ENCODE measurements at regions not wholly inside any gene's neighbourhood (a gene's known extent, or its start where the extent isn't known, plus 50 kb on each side); places are given as distances from the start of the nearest gene placed in this dataset.

DNA sequence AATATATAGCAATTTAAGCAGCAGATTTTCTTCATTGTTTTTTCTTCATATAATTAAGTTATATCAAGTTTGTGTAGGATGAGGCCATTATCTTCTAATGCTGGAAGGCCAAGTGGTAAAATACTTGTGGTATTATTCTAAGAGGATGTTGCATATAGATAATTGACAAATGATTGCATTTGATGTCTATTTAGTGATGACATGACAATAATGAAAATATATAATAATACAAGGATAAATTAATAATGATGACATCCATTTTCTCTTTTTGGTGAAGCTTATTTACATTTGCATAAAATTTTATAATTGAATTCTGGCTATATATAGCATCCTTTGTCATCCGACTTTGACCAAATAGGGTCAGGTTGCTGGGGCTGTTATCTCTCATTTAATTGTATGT lies 195.4 kb upstream of the KCNJ16 start:
- no peaks in the 10 kb centered on the region for H3K9me3 ChIP-seq (replicated peaks; ENCODE audit: low read length)
- no peak overlapping the region for H3K9ac ChIP-seq (ENCODE audit: low read depth, low read length)
- peaks cover 23% of the 10 kb centered on the region for H3K4me1 ChIP-seq (ENCODE audit: control insufficient read depth, insufficient read depth, low read length)
- H3K4me2 ChIP-seq (ENCODE audit: low read length): no peak overlapping the region
- H3K27me3 ChIP-seq (ENCODE audit: control insufficient read depth, insufficient read depth, low read length): no peaks in the 10 kb centered on the region
- H3K36me3 ChIP-seq (ENCODE audit: insufficient read depth, low read length): no peaks in the 10 kb centered on the region
- H3K4me3 ChIP-seq (ENCODE audit: low read length): no peak overlapping the region

DNA sequence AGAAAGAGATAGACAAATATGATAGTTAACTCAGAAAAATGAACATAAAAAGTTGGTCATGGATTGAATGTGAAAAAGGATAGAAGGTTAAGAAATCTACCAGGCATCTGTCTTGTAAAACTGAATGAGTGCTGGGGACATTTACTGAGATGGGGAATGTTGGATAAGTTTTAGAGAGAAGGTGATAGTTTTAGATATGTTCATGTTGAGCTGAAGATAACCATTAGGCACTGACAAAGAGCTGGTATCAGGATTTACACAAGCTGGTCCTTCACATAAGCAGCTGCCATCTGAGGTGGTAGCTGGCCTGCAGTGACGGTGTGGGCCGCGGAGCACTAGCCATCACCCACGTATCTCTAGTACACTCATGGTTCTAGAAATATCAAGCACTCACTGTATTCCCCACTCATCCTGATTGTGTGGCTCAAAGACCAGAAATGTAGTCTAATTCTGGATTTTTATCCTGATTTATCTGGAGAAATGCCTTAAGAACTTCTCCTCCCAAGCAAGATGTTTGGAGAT lies 194.4 kb upstream of the KCNJ16 start:
- Histone ChIP-seq H3K9me3 (replicated peaks; ENCODE audit: low read length) (no peaks in the 10 kb centered on the region), H3K4me3 (ENCODE audit: low read length) (no peak overlapping the region), H3K9ac (ENCODE audit: low read depth, low read length) (no peak overlapping the region), H3K36me3 (ENCODE audit: insufficient read depth, low read length) (no peaks in the 10 kb centered on the region), H3K4me1 (ENCODE audit: control insufficient read depth, insufficient read depth, low read length) (peaks cover 14% of the 10 kb centered on the region), H3K4me2 (ENCODE audit: low read length) (no peak overlapping the region), H3K27me3 (ENCODE audit: control insufficient read depth, insufficient read depth, low read length) (no peaks in the 10 kb centered on the region)

DNA sequence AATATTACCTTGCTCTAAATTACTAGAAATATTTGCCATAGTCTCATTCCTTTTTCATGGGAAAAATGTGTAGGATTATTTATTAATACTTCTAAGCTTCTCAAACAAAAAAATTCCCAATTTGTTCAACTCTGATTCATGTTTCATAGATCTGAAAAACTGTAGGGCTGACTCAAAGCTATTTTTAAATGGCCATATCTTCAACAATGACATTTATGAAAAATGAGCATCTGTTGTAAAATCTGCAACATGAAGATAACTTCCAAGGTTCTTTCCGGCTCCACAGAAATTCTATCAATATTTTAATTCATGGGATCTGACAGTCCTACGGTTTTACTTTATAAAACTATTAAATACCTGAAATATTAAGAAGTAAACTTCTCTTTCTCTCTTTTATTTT lies 192.7 kb upstream of the KCNJ16 start:
- H3K9ac ChIP-seq (ENCODE audit: low read depth, low read length): no peak overlapping the region
- H3K27me3 ChIP-seq (ENCODE audit: control insufficient read depth, insufficient read depth, low read length): no peaks in the 10 kb centered on the region
- peaks cover 14% of the 10 kb centered on the region for H3K4me1 ChIP-seq (ENCODE audit: control insufficient read depth, insufficient read depth, low read length)
- H3K9me3 ChIP-seq (replicated peaks; ENCODE audit: low read length): no peaks in the 10 kb centered on the region
- no peak overlapping the region for H3K4me2 ChIP-seq (ENCODE audit: low read length)
- H3K4me3 ChIP-seq (ENCODE audit: low read length): no peak overlapping the region
- no peaks in the 10 kb centered on the region for H3K36me3 ChIP-seq (ENCODE audit: insufficient read depth, low read length)

DNA sequence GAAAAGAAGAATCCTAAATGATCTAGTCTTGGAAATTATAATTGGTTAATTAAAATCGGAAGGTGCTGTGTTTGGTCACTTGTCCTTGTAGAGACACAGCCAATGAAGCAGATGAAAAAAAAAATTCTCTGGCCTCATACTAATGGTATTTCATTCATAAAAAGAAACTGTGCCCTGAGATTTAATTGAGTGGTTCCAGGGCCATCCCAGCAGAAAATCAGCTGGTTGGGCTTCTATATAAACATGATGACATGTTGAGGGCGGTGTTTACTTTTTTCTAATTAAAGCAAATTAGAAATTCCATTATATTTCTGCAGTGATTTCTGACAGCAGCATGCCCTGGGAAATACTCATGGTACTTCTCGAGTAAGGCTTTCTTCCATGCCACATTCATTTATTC lies 191.9 kb upstream of the KCNJ16 start:
- Histone ChIP-seq H3K36me3 (ENCODE audit: insufficient read depth, low read length) (no peaks in the 10 kb centered on the region), H3K27me3 (ENCODE audit: control insufficient read depth, insufficient read depth, low read length) (no peaks in the 10 kb centered on the region), H3K4me1 (ENCODE audit: control insufficient read depth, insufficient read depth, low read length) (peaks cover 12% of the 10 kb centered on the region), H3K4me3 (ENCODE audit: low read length) (no peak overlapping the region), H3K4me2 (ENCODE audit: low read length) (no peak overlapping the region), H3K9me3 (replicated peaks; ENCODE audit: low read length) (no peaks in the 10 kb centered on the region), H3K9ac (ENCODE audit: low read depth, low read length) (no peak overlapping the region)

DNA sequence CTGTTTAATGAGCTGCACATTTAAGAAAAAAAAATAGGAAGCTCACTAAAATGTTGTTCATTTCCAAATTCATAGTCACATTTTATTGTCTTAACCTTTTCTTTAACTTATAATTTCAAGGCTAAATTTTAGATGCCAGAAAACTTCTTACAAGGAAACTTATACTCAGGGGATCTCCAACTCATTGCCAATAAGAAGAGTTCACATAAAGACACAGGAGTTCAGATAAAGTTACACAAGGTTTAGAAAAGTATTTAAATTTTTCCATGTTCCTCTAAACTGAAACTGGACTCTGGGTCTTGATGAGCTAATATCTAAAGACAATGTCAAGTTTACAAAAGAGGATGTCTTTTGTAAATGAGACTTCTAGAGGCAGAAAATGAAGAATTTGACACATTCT lies 190.7 kb upstream of the KCNJ16 start:
- Histone ChIP-seq H3K9ac (ENCODE audit: low read depth, low read length) (no peak overlapping the region), H3K27me3 (ENCODE audit: control insufficient read depth, insufficient read depth, low read length) (no peaks in the 10 kb centered on the region), H3K4me2 (ENCODE audit: low read length) (no peak overlapping the region), H3K4me1 (ENCODE audit: control insufficient read depth, insufficient read depth, low read length) (peaks cover 2% of the 10 kb centered on the region), H3K36me3 (ENCODE audit: insufficient read depth, low read length) (no peaks in the 10 kb centered on the region), H3K4me3 (ENCODE audit: low read length) (no peak overlapping the region), H3K9me3 (replicated peaks; ENCODE audit: low read length) (no peaks in the 10 kb centered on the region)

- no peak overlapping the region for H3K9ac ChIP-seq (ENCODE audit: low read depth, low read length)
- no peaks in the 10 kb centered on the region for H3K36me3 ChIP-seq (ENCODE audit: insufficient read depth, low read length)
- H3K27me3 ChIP-seq (ENCODE audit: control insufficient read depth, insufficient read depth, low read length): no peaks in the 10 kb centered on the region
- H3K4me1 ChIP-seq (ENCODE audit: control insufficient read depth, insufficient read depth, low read length): no peaks in the 10 kb centered on the region
- H3K4me3 ChIP-seq (ENCODE audit: low read length): no peak overlapping the region
- H3K9me3 ChIP-seq (replicated peaks; ENCODE audit: low read length): no peaks in the 10 kb centered on the region
- no peak overlapping the region for H3K4me2 ChIP-seq (ENCODE audit: low read length)
Observed at GRCh38 chr17:69884846-69885245, 190.2 kb upstream of the KCNJ16 start.

DNA sequence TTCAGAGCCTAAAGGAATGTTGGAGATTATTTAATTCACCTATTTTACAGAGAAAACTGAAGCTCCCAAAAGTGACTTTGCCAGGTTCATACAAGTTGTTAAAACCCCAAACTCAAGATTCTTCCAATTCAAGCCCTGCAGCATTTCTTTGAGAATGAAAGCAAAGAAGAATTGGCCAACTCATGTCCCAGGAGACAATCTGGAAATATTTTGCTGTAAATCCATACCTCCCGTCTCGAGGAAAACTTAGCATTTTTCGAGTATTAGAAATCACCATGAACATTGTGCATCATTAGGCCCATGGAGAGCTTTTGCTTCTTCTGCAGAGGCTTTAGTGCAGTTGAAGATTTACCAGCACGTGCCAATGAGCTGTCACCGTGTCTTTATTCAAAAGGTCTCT lies 176.4 kb upstream of the KCNJ16 start:
- Histone ChIP-seq H3K4me3 (ENCODE audit: low read length) (no peak overlapping the region), H3K36me3 (ENCODE audit: insufficient read depth, low read length) (no peaks in the 10 kb centered on the region), H3K4me2 (ENCODE audit: low read length) (no peak overlapping the region), H3K9me3 (replicated peaks; ENCODE audit: low read length) (no peaks in the 10 kb centered on the region), H3K27me3 (ENCODE audit: control insufficient read depth, insufficient read depth, low read length) (no peaks in the 10 kb centered on the region), H3K4me1 (ENCODE audit: control insufficient read depth, insufficient read depth, low read length) (peaks cover 8% of the 10 kb centered on the region), H3K9ac (ENCODE audit: low read depth, low read length) (no peak overlapping the region)

- Histone ChIP-seq H3K9ac (ENCODE audit: low read depth, low read length) (no peak overlapping the region), H3K4me1 (ENCODE audit: control insufficient read depth, insufficient read depth, low read length) (peaks cover 8% of the 10 kb centered on the region), H3K9me3 (replicated peaks; ENCODE audit: low read length) (no peaks in the 10 kb centered on the region), H3K4me2 (ENCODE audit: low read length) (no peak overlapping the region), H3K27me3 (ENCODE audit: control insufficient read depth, insufficient read depth, low read length) (no peaks in the 10 kb centered on the region), H3K4me3 (ENCODE audit: low read length) (no peak overlapping the region), H3K36me3 (ENCODE audit: insufficient read depth, low read length) (no peaks in the 10 kb centered on the region)
Observed at GRCh38 chr17:69900101-69900500, 174.9 kb upstream of the KCNJ16 start.

- Histone ChIP-seq H3K9ac (ENCODE audit: low read depth, low read length) (no peak overlapping the region), H3K27me3 (ENCODE audit: control insufficient read depth, insufficient read depth, low read length) (no peaks in the 10 kb centered on the region), H3K9me3 (replicated peaks; ENCODE audit: low read length) (no peaks in the 10 kb centered on the region), H3K4me2 (ENCODE audit: low read length) (no peak overlapping the region), H3K36me3 (ENCODE audit: insufficient read depth, low read length) (no peaks in the 10 kb centered on the region), H3K4me3 (ENCODE audit: low read length) (no peak overlapping the region), H3K4me1 (ENCODE audit: control insufficient read depth, insufficient read depth, low read length) (peaks cover 8% of the 10 kb centered on the region)
Observed at GRCh38 chr17:69900829-69901228, 174.2 kb upstream of the KCNJ16 start.

GRCh38 chr17:69906306-69906705 lies 168.7 kb upstream of the KCNJ16 start:
- no peak overlapping the region for H3K4me3 ChIP-seq (ENCODE audit: low read length)
- no peak overlapping the region for H3K9ac ChIP-seq (ENCODE audit: low read depth, low read length)
- no peaks in the 10 kb centered on the region for H3K36me3 ChIP-seq (ENCODE audit: insufficient read depth, low read length)
- H3K4me2 ChIP-seq (ENCODE audit: low read length): no peak overlapping the region
- H3K27me3 ChIP-seq (ENCODE audit: control insufficient read depth, insufficient read depth, low read length): no peaks in the 10 kb centered on the region
- H3K9me3 ChIP-seq (replicated peaks; ENCODE audit: low read length): no peaks in the 10 kb centered on the region
- no peaks in the 10 kb centered on the region for H3K4me1 ChIP-seq (ENCODE audit: control insufficient read depth, insufficient read depth, low read length)

GRCh38 chr17:69907132-69907847 lies 167.7 kb upstream of the KCNJ16 start:
- Histone ChIP-seq H3K4me2 (ENCODE audit: low read length) (no peak overlapping the region), H3K4me3 (ENCODE audit: low read length) (no peak overlapping the region), H3K9ac (ENCODE audit: low read depth, low read length) (no peak overlapping the region), H3K4me1 (ENCODE audit: control insufficient read depth, insufficient read depth, low read length) (no peaks in the 10 kb centered on the region), H3K9me3 (replicated peaks; ENCODE audit: low read length) (no peaks in the 10 kb centered on the region), H3K36me3 (ENCODE audit: insufficient read depth, low read length) (no peaks in the 10 kb centered on the region), H3K27me3 (ENCODE audit: control insufficient read depth, insufficient read depth, low read length) (no peaks in the 10 kb centered on the region)

DNA sequence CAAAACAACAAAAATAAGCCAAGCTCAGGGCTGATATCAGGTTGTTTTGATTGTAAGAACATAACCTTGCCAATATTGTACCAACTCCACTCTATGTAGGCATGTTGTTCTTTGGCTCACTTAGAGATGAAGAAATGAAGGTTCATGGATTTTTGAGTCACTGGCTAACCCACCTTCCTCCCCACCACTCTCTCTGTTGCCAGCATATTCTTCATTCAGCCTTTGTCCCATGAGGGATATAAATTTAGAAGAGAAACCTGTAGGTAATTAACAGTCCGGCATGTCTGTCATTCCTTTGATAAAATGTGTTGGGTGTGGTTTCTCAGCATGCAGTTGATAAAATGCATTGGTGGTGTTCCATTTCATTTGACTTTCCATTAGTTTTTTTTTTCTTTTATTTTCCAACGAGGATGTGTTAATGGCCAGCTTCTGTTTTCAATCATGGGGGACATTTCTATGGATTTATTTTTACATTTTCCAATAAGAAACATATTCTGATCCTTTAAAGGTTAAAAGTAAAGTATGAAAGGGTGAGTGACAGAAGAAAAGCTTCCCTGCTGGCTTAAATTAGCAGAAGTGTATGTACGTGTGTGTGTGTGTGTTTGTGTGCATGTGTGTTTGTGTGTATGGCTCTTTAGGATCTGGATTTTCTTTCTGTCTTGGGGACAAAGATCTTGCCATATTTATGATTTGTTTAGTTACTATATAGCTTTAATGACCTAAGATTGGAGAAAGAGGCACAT lies 166.2 kb upstream of the KCNJ16 start:
- Histone ChIP-seq H3K9ac (ENCODE audit: low read depth, low read length) (no peak overlapping the region), H3K4me2 (ENCODE audit: low read length) (no peak overlapping the region), H3K36me3 (ENCODE audit: insufficient read depth, low read length) (no peaks in the 10 kb centered on the region), H3K4me1 (ENCODE audit: control insufficient read depth, insufficient read depth, low read length) (no peaks in the 10 kb centered on the region), H3K4me3 (ENCODE audit: low read length) (no peak overlapping the region), H3K9me3 (replicated peaks; ENCODE audit: low read length) (no peaks in the 10 kb centered on the region), H3K27me3 (ENCODE audit: control insufficient read depth, insufficient read depth, low read length) (no peaks in the 10 kb centered on the region)
